ENCODE measurements at regions not wholly inside any gene's neighbourhood (a gene's known extent, or its start where the extent isn't known, plus 50 kb on each side); places are given as distances from the start of the nearest gene placed in this dataset.

DNA sequence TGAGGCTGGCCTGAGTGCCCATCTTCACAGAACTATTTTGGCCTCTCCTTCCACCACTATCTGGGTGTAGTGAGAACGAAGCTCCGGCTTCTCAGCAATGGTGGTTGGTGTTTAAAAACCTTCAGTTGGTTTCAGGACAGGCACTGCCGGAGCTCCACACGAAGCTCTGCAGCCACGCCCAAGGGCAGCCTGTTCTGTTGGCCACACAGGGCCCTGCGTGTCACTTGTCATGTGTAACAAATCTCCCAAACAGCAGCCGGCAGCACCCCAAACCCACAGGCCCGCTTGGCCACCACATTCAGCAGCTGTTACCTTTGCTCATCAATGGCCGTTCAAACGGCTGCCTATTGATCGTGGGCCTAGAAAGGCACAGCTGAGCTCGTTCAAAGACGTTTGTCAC, 97.5 kb downstream of the ERMARD start:
- TF ChIP-seq POLR2A (IDR thresholded peaks at IDR 0.05; ENCODE audit: extremely low read depth, insufficient read length) (no peak), MYC (IDR thresholded peaks at IDR 0.05; ENCODE audit: low read depth, low read length) (no peak)
- TF ChIP-seq, protein P1, sequence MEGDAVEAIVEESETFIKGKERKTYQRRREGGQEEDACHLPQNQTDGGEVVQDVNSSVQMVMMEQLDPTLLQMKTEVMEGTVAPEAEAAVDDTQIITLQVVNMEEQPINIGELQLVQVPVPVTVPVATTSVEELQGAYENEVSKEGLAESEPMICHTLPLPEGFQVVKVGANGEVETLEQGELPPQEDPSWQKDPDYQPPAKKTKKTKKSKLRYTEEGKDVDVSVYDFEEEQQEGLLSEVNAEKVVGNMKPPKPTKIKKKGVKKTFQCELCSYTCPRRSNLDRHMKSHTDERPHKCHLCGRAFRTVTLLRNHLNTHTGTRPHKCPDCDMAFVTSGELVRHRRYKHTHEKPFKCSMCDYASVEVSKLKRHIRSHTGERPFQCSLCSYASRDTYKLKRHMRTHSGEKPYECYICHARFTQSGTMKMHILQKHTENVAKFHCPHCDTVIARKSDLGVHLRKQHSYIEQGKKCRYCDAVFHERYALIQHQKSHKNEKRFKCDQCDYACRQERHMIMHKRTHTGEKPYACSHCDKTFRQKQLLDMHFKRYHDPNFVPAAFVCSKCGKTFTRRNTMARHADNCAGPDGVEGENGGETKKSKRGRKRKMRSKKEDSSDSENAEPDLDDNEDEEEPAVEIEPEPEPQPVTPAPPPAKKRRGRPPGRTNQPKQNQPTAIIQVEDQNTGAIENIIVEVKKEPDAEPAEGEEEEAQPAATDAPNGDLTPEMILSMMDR (IDR thresholded peaks at IDR 0.05; ENCODE audit: low read depth, low read length): no peak
- TF ChIP-seq, protein P2, sequence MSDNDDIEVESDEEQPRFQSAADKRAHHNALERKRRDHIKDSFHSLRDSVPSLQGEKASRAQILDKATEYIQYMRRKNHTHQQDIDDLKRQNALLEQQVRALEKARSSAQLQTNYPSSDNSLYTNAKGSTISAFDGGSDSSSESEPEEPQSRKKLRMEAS (IDR thresholded peaks at IDR 0.05; ENCODE audit: low read depth, low read length): no peak
